K562 (cell line): ENCODE measurements at regions not wholly inside any gene's neighbourhood (a gene's known extent, or its start where the extent isn't known, plus 50 kb on each side); places are given as distances from the start of the nearest gene placed in this dataset.
A peak's percentile ranks its signal among the peaks of the same experiment; 100 is the strongest.

ENCODE experiments used
- ATAC-seq: fragments of 200-7000 bp; cut with Tn5 transposase; 3 replicates; pipeline ENCODE4 v1.9.1; 2020; ENCODE audit warnings: moderate library complexity
- BruUV-seq: library from RNA; stranded (reverse); fragments of 400-500 nt; replicated peaks from 2 replicates; lab custom pipeline; 2021; lab: Mats Ljungman, UMichigan
- CTCF ChIA-PET: fragments of 300-600 bp; formaldehyde crosslinking; extraction: SDS; loops from one replicate; lab custom pipeline; 2021; ENCODE audit warnings: low intra/inter-chr PET ratio; lab: Yijun Ruan, JAX
- POLR2A ChIA-PET: fragments of 300-600, 350-650 bp; sonication (Branson Sonifier 250); formaldehyde crosslinking; extraction: SDS; loops from one replicate; lab custom pipeline; 2021; ENCODE audit warnings: antibody characterized with exemption, inconsistent platforms; lab: Yijun Ruan, JAX
- DNase-seq, 4 experiments: peaks; one replicate each; pipeline versions ENCODE4 v3.0.0 to v3.0.0-alpha.2; 2011 to 2018; ENCODE audit warnings: low spot score in 3 of 4, mixed read lengths in 3 of 4; ENCODE audit errors: extremely low read depth in 1 of 4
- FAIRE-seq: peaks from 2 replicates; lab custom pipeline; 2011; peaks lifted over from hg19 to GRCh38; lab: Jason Lieb, UNC
- H2AFZ ChIP-seq: 2 replicates; pipeline ENCODE4 v1.6.0; 2011; ENCODE audit warnings: low read depth, low read length, control low read depth, inconsistent platforms
- H3K27ac ChIP-seq: fragments of 200-600 bp; 3 replicates; pipeline ENCODE4 v1.8.0; 2011; ENCODE audit warnings: low read depth, mild to moderate bottlenecking, control low read depth, inconsistent platforms, low read length, moderate library complexity, mixed read lengths; ENCODE audit errors: extremely low read depth
- H3K27me3 ChIP-seq, 2 experiments: fragments of 300-600 bp in 1 of 2; 2 replicates in 1 of 2; 3 replicates in 1 of 2; pipeline versions ENCODE4 v1.6.0 to v1.8.0; 2011; ENCODE audit warnings: inconsistent platforms in 2 of 2, low read length in 2 of 2, mild to moderate bottlenecking in 1 of 2, mixed read lengths in 1 of 2, moderate library complexity in 1 of 2; ENCODE audit not compliant: control insufficient read depth in 2 of 2, insufficient read depth in 2 of 2
- H3K36me3 ChIP-seq: fragments of 300-600 bp; 3 replicates; pipeline ENCODE4 v1.8.0; 2011; ENCODE audit warnings: mild to moderate bottlenecking, low read length, inconsistent platforms; ENCODE audit not compliant: control insufficient read depth, insufficient read depth
- H3K4me1 ChIP-seq, 2 experiments: fragments of 200-600 bp in 1 of 2; replicated peaks in 1 of 2; 2 replicates in 1 of 2; 3 replicates in 1 of 2; pipeline versions ENCODE4 v1.5.1 to v1.8.0; 2011; ENCODE audit warnings: inconsistent platforms in 2 of 2, low read length in 2 of 2, mild to moderate bottlenecking in 1 of 2, mixed read lengths in 1 of 2, moderate library complexity in 1 of 2; ENCODE audit not compliant: control insufficient read depth in 2 of 2, insufficient read depth in 2 of 2
- H3K4me2 ChIP-seq: 2 replicates; pipeline ENCODE4 v1.6.1; 2011; ENCODE audit warnings: low read length, control low read depth, inconsistent platforms, mixed read lengths; ENCODE audit not compliant: insufficient read depth
- H3K4me3 ChIP-seq: fragments of 200-600 bp; sonication (generic), shearing (Covaris generic); 2 replicates; pipeline ENCODE4 v1.5.1; 2016; ENCODE audit warnings: control low read depth, inconsistent platforms
- H3K79me2 ChIP-seq: fragments of 200-600 bp; 3 replicates; pipeline ENCODE4 v1.8.0; 2011; ENCODE audit warnings: low read length, inconsistent platforms; ENCODE audit not compliant: control insufficient read depth, insufficient read depth
- H3K9ac ChIP-seq, 2 experiments: 2 replicates each; pipeline versions ENCODE4 v1.6.0 to v1.6.1; 2011; ENCODE audit warnings: low read depth in 2 of 2, low read length in 2 of 2, control low read depth in 1 of 2, inconsistent platforms in 1 of 2, mild to moderate bottlenecking in 1 of 2, mixed read lengths in 1 of 2; ENCODE audit not compliant: insufficient read depth in 1 of 2
- H3K9me1 ChIP-seq: one replicate; pipeline ENCODE4 v1.6.0; 2011; ENCODE audit warnings: inconsistent platforms, mild to moderate bottlenecking, low read length, moderate library complexity; ENCODE audit not compliant: control insufficient read depth, insufficient read depth
- H3K9me3 ChIP-seq: replicated peaks from 2 replicates; pipeline ENCODE4 v1.5.1; 2011; ENCODE audit warnings: low read depth, low read length, inconsistent platforms; ENCODE audit not compliant: control insufficient read depth, insufficient read depth
- H4K20me1 ChIP-seq: replicated peaks from 2 replicates; pipeline ENCODE4 v1.6.1; 2011; ENCODE audit warnings: low read length, inconsistent platforms, mixed read lengths; ENCODE audit not compliant: control insufficient read depth, insufficient read depth
- E2F6 ChIP-seq, 2 experiments: IDR thresholded peaks; 2 replicates each; pipeline ENCODE4 v1.6.1; 2011; ENCODE audit warnings: borderline replicate concordance in 1 of 2, control low read depth in 1 of 2, low read depth in 1 of 2, low read length in 1 of 2, mild to moderate bottlenecking in 1 of 2, mixed read lengths in 1 of 2, moderate library complexity in 1 of 2; ENCODE audit not compliant: insufficient read depth in 1 of 2, insufficient read length in 1 of 2, poor library complexity in 1 of 2, severe bottlenecking in 1 of 2; ENCODE audit errors: extremely low read depth in 1 of 2
- PTRF ChIP-seq: fragments of 450-650 bp; IDR thresholded peaks from 2 replicates; pipeline ENCODE4 v1.6.1; 2016; ENCODE audit warnings: mild to moderate bottlenecking, missing genetic modification characterization, missing compliant biosample characterization
- SRF ChIP-seq, 2 experiments: fragments of 250-450, 450-650 bp in 1 of 2; sonication (Bioruptor Pico) in 1 of 2; sonication (generic) in 1 of 2; formaldehyde crosslinking; IDR thresholded peaks; 2 replicates each; pipeline versions ENCODE4 v1.5.0 to v1.5.1; 2020 to 2022; ENCODE audit warnings: mild to moderate bottlenecking in 1 of 2, missing genetic modification reagents in 1 of 2
- THAP12 ChIP-seq: fragments of 250-450 bp; sonication (Bioruptor Pico); IDR thresholded peaks from 2 replicates; pipeline ENCODE4 v1.9.0; 2021; ENCODE audit warnings: mild to moderate bottlenecking, inconsistent platforms
- ZNF12 ChIP-seq: sonication (generic); formaldehyde crosslinking; IDR thresholded peaks from 2 replicates; pipeline ENCODE4 v1.4.0; 2020; ENCODE audit warnings: mild to moderate bottlenecking, missing genetic modification reagents
- ZNF639 ChIP-seq, 2 experiments: fragments of 200-800 bp in 1 of 2; sonication (Bioruptor generic) in 1 of 2; sonication (generic) in 1 of 2; formaldehyde crosslinking in 1 of 2; IDR thresholded peaks in 1 of 2; conservative IDR thresholded peaks in 1 of 2; 2 replicates each; pipeline versions ENCODE4 v1.5.0 to v1.6.1; 2016 to 2020; ENCODE audit warnings: missing compliant biosample characterization in 1 of 2, missing genetic modification characterization in 1 of 2, missing genetic modification reagents in 1 of 2
- ZNF766 ChIP-seq: fragments of 200-800 bp; sonication (Bioruptor generic); conservative IDR thresholded peaks from 2 replicates; pipeline ENCODE4 v1.6.1; 2016; ENCODE audit warnings: missing genetic modification characterization, missing compliant biosample characterization
- WGBS: fragments of 100-300 bp; shearing (Covaris generic); methylation state at CpG from one replicate; pipeline ENCODE4 v1.1.6; 2016; ENCODE audit warnings: low coverage, mixed read lengths; ENCODE audit not compliant: insufficient coverage; ENCODE audit errors: missing lambda C conversion rate; 5-methylcytosine and 5-hydroxymethylcytosine counted together
- in situ Hi-C: fragments of 300-500 bp; cut with MboI; formaldehyde crosslinking; loops from 4 replicates; pipeline ENCODE4 v1.15.0; 2018; ENCODE audit warnings: inconsistent platforms, mixed read lengths
- intact Hi-C: fragments of 100-400 bp; cut with micrococcal nuclease; formaldehyde crosslinking; loops from 2 replicates; pipeline ENCODE4 v1.14.2; 2022

GRCh38 chr11:10909141-10909883 lies 51.5 kb upstream of the ZBED5 start:
- FAIRE-seq (no peak), DNase-seq (no peak), ATAC-seq (peak; percentile 29; the same call in 2 of the 3 replicates)
- Histone ChIP-seq H3K36me3 (no peaks in the 10 kb centered on the region), H3K4me3 (no peak overlapping the region), H3K9ac (no peak overlapping the region), H3K27ac (no peak overlapping the region), H2AFZ (peak overlapping the region; percentile 85), H4K20me1 (no peaks in the 10 kb centered on the region), H3K9me1 (no peaks in the 10 kb centered on the region), H3K9me3 (no peaks in the 10 kb centered on the region), H3K4me1 (peaks cover 7 to 14% of the 10 kb centered on the region in 2 experiments; a peak in 4 of 5 replicates), H3K79me2 (no peaks in the 10 kb centered on the region), H3K27me3 (no peaks in the 10 kb centered on the region), H3K4me2 (peak overlapping the region; percentile 2; the same call in 1 of the 2 replicates)
- 51% methylated on average over 8 of the region's 8 CpGs for WGBS
- BruUV-seq: no TSS peak
- POLR2A ChIA-PET: interaction anchor here (0.6 to 1.8 kb wide), 3 partner anchors 9 to 113 kb away, joined by 3 to 6 read pairs (median 3); no protein-coding TSS in a partner anchor
- in situ Hi-C loops (no loop called here), intact Hi-C loops (no loop called here)
- CTCF ChIA-PET: no interaction called here
- 0 out of 2 replicates have a peak, but pooled peaks have one; percentile 21 for TF ChIP-seq ZNF766 (CRISPR knock-in tag)
- TF ChIP-seq E2F6 (IDR thresholded peaks at IDR 0.05; ENCODE audit: borderline replicate concordance in 1 of 2, extremely low read depth in 1 of 2, insufficient read depth in 1 of 2, insufficient read length in 1 of 2, low read depth in 1 of 2, low read length in 1 of 2, poor library complexity in 1 of 2, severe bottlenecking in 1 of 2): peak in 1 of 2 experiments; percentile 16
- 0 out of 4 replicates have a peak, but pooled peaks of 1 of the 2 experiments have one; percentile 24 for TF ChIP-seq ZNF639 (CRISPR knock-in tag; conservative IDR thresholded peaks at IDR 0.05 in 1 of 2, IDR thresholded peaks at IDR 0.05 in 1 of 2)
- no peak for TF ChIP-seq ZNF12
- peak; percentile 25; the same call in 1 of the 2 replicates for TF ChIP-seq PTRF (tag)
- peak in 1 of 2 experiments; percentile 56; a peak in 1 of 4 replicates for TF ChIP-seq SRF (CRISPR knock-in tag; IDR thresholded peaks at IDR 0.05)
- TF ChIP-seq THAP12 (CRISPR knock-in tag): no peak
